K562 (cell line): ENCODE measurements at regions not wholly inside any gene's neighbourhood (a gene's known extent, or its start where the extent isn't known, plus 50 kb on each side); places are given as distances from the start of the nearest gene placed in this dataset.

ENCODE experiments used
- ATAC-seq: fragments of 200-7000 bp; cut with Tn5 transposase; 3 replicates; pipeline ENCODE4 v1.9.1; 2020; ENCODE audit warnings: moderate library complexity
- BruUV-seq: library from RNA; stranded (reverse); fragments of 400-500 nt; replicated peaks from 2 replicates; lab custom pipeline; 2021; lab: Mats Ljungman, UMichigan
- CTCF ChIA-PET: fragments of 300-600 bp; formaldehyde crosslinking; extraction: SDS; loops from one replicate; lab custom pipeline; 2021; ENCODE audit warnings: low intra/inter-chr PET ratio; lab: Yijun Ruan, JAX
- POLR2A ChIA-PET: fragments of 300-600, 350-650 bp; sonication (Branson Sonifier 250); formaldehyde crosslinking; extraction: SDS; loops from one replicate; lab custom pipeline; 2021; ENCODE audit warnings: antibody characterized with exemption, inconsistent platforms; lab: Yijun Ruan, JAX
- DNase-seq, 4 experiments: peaks; one replicate each; pipeline versions ENCODE4 v3.0.0 to v3.0.0-alpha.2; 2011 to 2018; ENCODE audit warnings: low spot score in 3 of 4, mixed read lengths in 3 of 4; ENCODE audit errors: extremely low read depth in 1 of 4
- FAIRE-seq: peaks from 2 replicates; lab custom pipeline; 2011; peaks lifted over from hg19 to GRCh38; lab: Jason Lieb, UNC
- H2AFZ ChIP-seq: 2 replicates; pipeline ENCODE4 v1.6.0; 2011; ENCODE audit warnings: low read depth, low read length, control low read depth, inconsistent platforms
- H3K27ac ChIP-seq: fragments of 200-600 bp; 3 replicates; pipeline ENCODE4 v1.8.0; 2011; ENCODE audit warnings: low read depth, mild to moderate bottlenecking, control low read depth, inconsistent platforms, low read length, moderate library complexity, mixed read lengths; ENCODE audit errors: extremely low read depth
- H3K27me3 ChIP-seq, 2 experiments: fragments of 300-600 bp in 1 of 2; 2 replicates in 1 of 2; 3 replicates in 1 of 2; pipeline versions ENCODE4 v1.6.0 to v1.8.0; 2011; ENCODE audit warnings: inconsistent platforms in 2 of 2, low read length in 2 of 2, mild to moderate bottlenecking in 1 of 2, mixed read lengths in 1 of 2, moderate library complexity in 1 of 2; ENCODE audit not compliant: control insufficient read depth in 2 of 2, insufficient read depth in 2 of 2
- H3K36me3 ChIP-seq: fragments of 300-600 bp; 3 replicates; pipeline ENCODE4 v1.8.0; 2011; ENCODE audit warnings: mild to moderate bottlenecking, low read length, inconsistent platforms; ENCODE audit not compliant: control insufficient read depth, insufficient read depth
- H3K4me1 ChIP-seq, 2 experiments: fragments of 200-600 bp in 1 of 2; replicated peaks in 1 of 2; 2 replicates in 1 of 2; 3 replicates in 1 of 2; pipeline versions ENCODE4 v1.5.1 to v1.8.0; 2011; ENCODE audit warnings: inconsistent platforms in 2 of 2, low read length in 2 of 2, mild to moderate bottlenecking in 1 of 2, mixed read lengths in 1 of 2, moderate library complexity in 1 of 2; ENCODE audit not compliant: control insufficient read depth in 2 of 2, insufficient read depth in 2 of 2
- H3K4me2 ChIP-seq: 2 replicates; pipeline ENCODE4 v1.6.1; 2011; ENCODE audit warnings: low read length, control low read depth, inconsistent platforms, mixed read lengths; ENCODE audit not compliant: insufficient read depth
- H3K4me3 ChIP-seq: fragments of 200-600 bp; sonication (generic), shearing (Covaris generic); 2 replicates; pipeline ENCODE4 v1.5.1; 2016; ENCODE audit warnings: control low read depth, inconsistent platforms
- H3K79me2 ChIP-seq: fragments of 200-600 bp; 3 replicates; pipeline ENCODE4 v1.8.0; 2011; ENCODE audit warnings: low read length, inconsistent platforms; ENCODE audit not compliant: control insufficient read depth, insufficient read depth
- H3K9ac ChIP-seq, 2 experiments: 2 replicates each; pipeline versions ENCODE4 v1.6.0 to v1.6.1; 2011; ENCODE audit warnings: low read depth in 2 of 2, low read length in 2 of 2, control low read depth in 1 of 2, inconsistent platforms in 1 of 2, mild to moderate bottlenecking in 1 of 2, mixed read lengths in 1 of 2; ENCODE audit not compliant: insufficient read depth in 1 of 2
- H3K9me1 ChIP-seq: one replicate; pipeline ENCODE4 v1.6.0; 2011; ENCODE audit warnings: inconsistent platforms, mild to moderate bottlenecking, low read length, moderate library complexity; ENCODE audit not compliant: control insufficient read depth, insufficient read depth
- H3K9me3 ChIP-seq: replicated peaks from 2 replicates; pipeline ENCODE4 v1.5.1; 2011; ENCODE audit warnings: low read depth, low read length, inconsistent platforms; ENCODE audit not compliant: control insufficient read depth, insufficient read depth
- H4K20me1 ChIP-seq: replicated peaks from 2 replicates; pipeline ENCODE4 v1.6.1; 2011; ENCODE audit warnings: low read length, inconsistent platforms, mixed read lengths; ENCODE audit not compliant: control insufficient read depth, insufficient read depth
- ATF7 ChIP-seq: fragments of 450-650 bp; IDR thresholded peaks from 2 replicates; pipeline ENCODE4 v1.7.1; 2014; ENCODE audit warnings: mild to moderate bottlenecking, moderate library complexity
- BCL6 ChIP-seq: fragments of 250-450 bp; sonication (Bioruptor Pico); IDR thresholded peaks from 2 replicates; pipeline ENCODE4 v1.4.0; 2020
- FOXJ2 ChIP-seq: fragments of 200-800 bp; sonication (Bioruptor generic); IDR thresholded peaks from 2 replicates; pipeline ENCODE4 v1.6.1; 2016; ENCODE audit warnings: missing genetic modification characterization, missing compliant biosample characterization
- GABPB2 ChIP-seq: fragments of 250-450 bp; sonication (Bioruptor Pico); conservative IDR thresholded peaks from 2 replicates; pipeline ENCODE4 v1.5.1; 2021; ENCODE audit warnings: mild to moderate bottlenecking
- GTF2E2 ChIP-seq: fragments of 200-800 bp; sonication (Bioruptor generic); IDR thresholded peaks from 2 replicates; pipeline ENCODE4 v1.6.1; 2016; ENCODE audit warnings: missing genetic modification characterization, missing compliant biosample characterization
- KLF10 ChIP-seq: fragments of 250-450 bp; sonication (Bioruptor Pico); IDR thresholded peaks from 2 replicates; pipeline ENCODE4 v1.6.1; 2021; ENCODE audit warnings: matching md5 sums
- MAFG ChIP-seq: fragments of 450-650 bp; conservative IDR thresholded peaks from 2 replicates; pipeline ENCODE4 v1.6.1; 2016; ENCODE audit warnings: missing genetic modification characterization, missing compliant biosample characterization
- MTA2 ChIP-seq: fragments of 450-650 bp; IDR thresholded peaks from 2 replicates; pipeline ENCODE4 v1.6.1; 2016; ENCODE audit warnings: low read depth
- MYNN ChIP-seq, 2 experiments: sonication (generic); formaldehyde crosslinking in 1 of 2; IDR thresholded peaks; 2 replicates each; pipeline versions ENCODE4 v1.5.0 to v1.6.1; 2016 to 2020; ENCODE audit warnings: antibody characterized with exemption in 1 of 2, missing genetic modification reagents in 1 of 2
- NUFIP1 ChIP-seq: fragments of 450-650 bp; IDR thresholded peaks from 2 replicates; pipeline ENCODE4 v1.6.1; 2018; ENCODE audit not compliant: partially characterized antibody
- OTX1 ChIP-seq: fragments of 450-650 bp; formaldehyde crosslinking; IDR thresholded peaks from 2 replicates; pipeline ENCODE4 v1.4.0; 2022; ENCODE audit warnings: mild to moderate bottlenecking
- PHF21A ChIP-seq: fragments of 450-650 bp; IDR thresholded peaks from 2 replicates; pipeline ENCODE4 v1.6.1; 2017; ENCODE audit warnings: low read depth, borderline replicate concordance
- PTTG1 ChIP-seq: fragments of 450-650 bp; IDR thresholded peaks from 2 replicates; pipeline ENCODE4 v1.6.1; 2016; ENCODE audit warnings: low read depth, mild to moderate bottlenecking, missing genetic modification characterization, missing compliant biosample characterization
- RBM34 ChIP-seq: fragments of 200-400 bp; formaldehyde crosslinking; IDR thresholded peaks from 2 replicates; pipeline ENCODE4 v1.6.1; 2018; ENCODE audit warnings: low read length, borderline replicate concordance; ENCODE audit not compliant: insufficient read depth
- TGIF2 ChIP-seq: sonication (generic); formaldehyde crosslinking; IDR thresholded peaks from 2 replicates; pipeline ENCODE4 v1.8.1; 2022; ENCODE audit warnings: mild to moderate bottlenecking, missing genetic modification reagents, moderate library complexity
- ZNF146 ChIP-seq: IDR thresholded peaks from one replicate; pipeline ENCODE4 v1.6.1; 2018; ENCODE audit warnings: missing compliant biosample characterization; ENCODE audit not compliant: unreplicated experiment
- ZNF184 ChIP-seq: sonication (generic); formaldehyde crosslinking; IDR thresholded peaks from 2 replicates; pipeline ENCODE4 v1.5.0; 2020; ENCODE audit warnings: missing genetic modification reagents
- ZNF224 ChIP-seq: sonication (generic); formaldehyde crosslinking; IDR thresholded peaks from 2 replicates; pipeline ENCODE4 v1.8.0; 2022; ENCODE audit warnings: mild to moderate bottlenecking, missing genetic modification reagents
- WGBS: fragments of 100-300 bp; shearing (Covaris generic); methylation state at CpG from one replicate; pipeline ENCODE4 v1.1.6; 2016; ENCODE audit warnings: low coverage, mixed read lengths; ENCODE audit not compliant: insufficient coverage; ENCODE audit errors: missing lambda C conversion rate; 5-methylcytosine and 5-hydroxymethylcytosine counted together
- in situ Hi-C: fragments of 300-500 bp; cut with MboI; formaldehyde crosslinking; loops from 4 replicates; pipeline ENCODE4 v1.15.0; 2018; ENCODE audit warnings: inconsistent platforms, mixed read lengths
- intact Hi-C: fragments of 100-400 bp; cut with micrococcal nuclease; formaldehyde crosslinking; loops from 2 replicates; pipeline ENCODE4 v1.14.2; 2022
- TF ChIP-seq, protein P1 (sequence below): sonication (generic); formaldehyde crosslinking; IDR thresholded peaks from 2 replicates; pipeline ENCODE4 v1.4.0; 2020; ENCODE audit warnings: mild to moderate bottlenecking, missing genetic modification reagents
- TF ChIP-seq, protein P2 (sequence below): fragments of 250-450 bp; sonication (Bioruptor Pico); IDR thresholded peaks from 2 replicates; pipeline ENCODE4 v1.5.0; 2021; ENCODE audit warnings: mild to moderate bottlenecking, moderate library complexity

DNA sequence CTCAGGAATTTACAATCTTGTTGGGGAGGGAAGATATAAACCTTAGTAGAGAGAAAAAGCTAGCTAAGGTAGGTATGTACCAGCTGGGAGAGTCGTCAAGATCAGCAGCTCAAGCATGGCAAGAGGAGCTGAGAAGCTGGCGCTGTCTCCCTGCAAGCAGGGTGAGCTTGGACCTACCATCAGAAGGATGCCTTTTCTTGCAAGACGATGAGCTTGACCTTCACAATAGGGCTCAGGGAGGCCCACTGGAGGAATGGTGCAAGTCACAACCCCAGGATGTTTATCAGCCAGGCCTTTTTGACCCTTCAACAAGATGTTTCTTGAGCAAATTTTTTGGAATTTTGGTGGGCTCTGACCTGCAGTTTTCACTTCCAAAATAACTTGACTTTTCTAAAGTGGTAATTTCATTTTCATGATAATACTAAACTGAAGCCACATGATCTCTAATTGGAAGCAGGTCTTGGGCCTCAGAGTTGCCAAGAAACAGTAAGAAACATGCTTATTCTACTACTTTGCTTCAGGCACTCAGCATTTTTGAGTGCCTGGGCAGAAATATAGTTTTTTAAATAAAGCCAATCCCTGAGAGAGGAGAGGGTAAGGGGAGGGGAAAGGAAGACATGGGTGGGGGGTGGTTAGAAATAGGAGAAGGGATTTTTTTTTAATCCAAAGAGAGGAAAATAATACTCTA is 258.1 kb downstream of the CLIC5 start:
- no TSS peak for BruUV-seq
- Histone ChIP-seq H3K79me2 (no peaks in the 10 kb centered on the region), H3K27ac (no peak overlapping the region), H3K9ac (no peak overlapping the region), H3K27me3 (peaks cover 0 to 6% of the 10 kb centered on the region in 2 experiments; a peak in 1 of 5 replicates), H3K4me1 (no peaks in the 10 kb centered on the region), H3K4me2 (no peak overlapping the region), H4K20me1 (no peaks in the 10 kb centered on the region), H3K9me1 (no peaks in the 10 kb centered on the region), H3K4me3 (no peak overlapping the region), H2AFZ (no peak overlapping the region), H3K9me3 (no peaks in the 10 kb centered on the region), H3K36me3 (no peaks in the 10 kb centered on the region)
- FAIRE-seq (no peak), DNase-seq (no peak), ATAC-seq (no peak)
- ChIA-PET POLR2A (interaction anchor here (0.6 kb wide), 1 partner anchor 28 kb away, joined by 3 read pairs; no protein-coding TSS in a partner anchor), CTCF (no interaction called here)
- in situ Hi-C loops (no loop called here), intact Hi-C loops (no loop called here)
- whole genome bisulfite sequencing, result 0% methylated on average over 3 of the region's 3 CpGs
- TF ChIP-seq TGIF2, result no peak
- no peak for TF ChIP-seq OTX1
- TF ChIP-seq FOXJ2, result no peak
- TF ChIP-seq GTF2E2 (tag), result no peak
- TF ChIP-seq, protein P1, sequence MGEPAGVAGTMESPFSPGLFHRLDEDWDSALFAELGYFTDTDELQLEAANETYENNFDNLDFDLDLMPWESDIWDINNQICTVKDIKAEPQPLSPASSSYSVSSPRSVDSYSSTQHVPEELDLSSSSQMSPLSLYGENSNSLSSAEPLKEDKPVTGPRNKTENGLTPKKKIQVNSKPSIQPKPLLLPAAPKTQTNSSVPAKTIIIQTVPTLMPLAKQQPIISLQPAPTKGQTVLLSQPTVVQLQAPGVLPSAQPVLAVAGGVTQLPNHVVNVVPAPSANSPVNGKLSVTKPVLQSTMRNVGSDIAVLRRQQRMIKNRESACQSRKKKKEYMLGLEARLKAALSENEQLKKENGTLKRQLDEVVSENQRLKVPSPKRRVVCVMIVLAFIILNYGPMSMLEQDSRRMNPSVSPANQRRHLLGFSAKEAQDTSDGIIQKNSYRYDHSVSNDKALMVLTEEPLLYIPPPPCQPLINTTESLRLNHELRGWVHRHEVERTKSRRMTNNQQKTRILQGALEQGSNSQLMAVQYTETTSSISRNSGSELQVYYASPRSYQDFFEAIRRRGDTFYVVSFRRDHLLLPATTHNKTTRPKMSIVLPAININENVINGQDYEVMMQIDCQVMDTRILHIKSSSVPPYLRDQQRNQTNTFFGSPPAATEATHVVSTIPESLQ (CRISPR knock-in tag), result no peak
- no peak for TF ChIP-seq BCL6 (CRISPR knock-in tag)
- TF ChIP-seq PHF21A, result no peak
- no peak for TF ChIP-seq MYNN (IDR thresholded peaks at IDR 0.05)
- no peak for TF ChIP-seq MYNN (CRISPR knock-in tag; IDR thresholded peaks at IDR 0.05)
- TF ChIP-seq RBM34, result no peak
- TF ChIP-seq NUFIP1, result no peak
- TF ChIP-seq MAFG (tag), result no peak
- TF ChIP-seq MTA2, result no peak
- TF ChIP-seq ZNF146 (CRISPR knock-in tag), result no peak
- no peak for TF ChIP-seq GABPB2 (CRISPR knock-in tag)
- no peak for TF ChIP-seq ATF7
- TF ChIP-seq, protein P2, sequence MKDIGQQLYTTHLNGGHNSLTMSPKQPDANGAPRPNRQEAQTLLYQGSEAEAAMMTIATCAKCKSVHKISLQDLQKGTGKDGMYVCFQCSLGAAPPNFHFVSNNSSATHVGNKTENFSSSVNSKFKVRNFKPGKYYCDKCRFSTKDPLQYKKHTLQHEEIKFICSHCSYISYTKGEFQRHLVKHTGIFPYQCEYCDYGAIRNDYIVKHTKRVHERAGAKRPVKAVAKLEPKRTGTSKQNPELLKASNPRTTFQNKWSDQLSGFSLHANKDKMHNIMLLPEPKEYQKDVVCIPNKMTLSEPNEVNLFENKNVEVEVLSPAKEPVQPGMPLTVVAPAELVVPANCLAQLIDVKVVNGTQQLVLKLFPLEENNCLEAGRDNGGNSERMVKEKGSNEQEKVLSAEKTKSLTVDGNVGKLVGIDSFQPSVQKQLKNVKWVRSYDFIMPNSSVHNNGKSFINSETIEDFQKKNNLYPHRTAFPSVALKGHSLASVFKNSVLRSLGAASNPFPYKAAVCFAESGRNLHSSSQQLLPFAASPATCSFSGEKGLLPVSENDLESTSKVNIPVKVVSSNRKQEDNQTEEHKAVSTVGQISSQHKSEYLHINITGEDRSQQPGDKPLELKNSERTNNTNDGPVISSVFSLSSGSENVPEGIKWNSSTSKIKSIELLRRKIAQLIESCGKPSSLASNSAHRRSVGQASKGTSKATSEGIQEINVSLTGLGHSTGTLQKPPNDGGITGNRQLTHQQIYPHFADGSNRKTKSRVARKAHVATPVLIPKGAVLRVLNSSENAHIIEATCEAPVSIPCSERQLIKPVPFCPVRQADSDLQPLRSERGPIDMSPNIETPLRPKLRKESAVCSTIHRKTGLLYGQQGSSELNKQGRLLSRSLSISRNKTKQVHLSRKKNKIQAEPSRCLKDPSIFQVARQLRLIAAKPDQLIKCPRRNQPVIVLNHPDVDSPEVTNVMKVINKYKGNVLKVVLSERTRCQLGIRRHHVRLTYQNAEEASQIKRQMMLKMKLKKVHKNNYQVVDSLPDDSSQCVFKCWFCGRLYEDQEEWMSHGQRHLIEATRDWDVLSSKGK (CRISPR knock-in tag), result no peak
- no peak for TF ChIP-seq ZNF184 (CRISPR knock-in tag)
- no peak for TF ChIP-seq PTTG1 (tag)
- TF ChIP-seq ZNF224 (CRISPR knock-in tag), result no peak
- no peak for TF ChIP-seq KLF10
